ENCODE measurements at regions not wholly inside any gene's neighbourhood (a gene's known extent, or its start where the extent isn't known, plus 50 kb on each side); places are given as distances from the start of the nearest gene placed in this dataset.
"Not testable (repeated sequence)": the region's sequence is repeated elsewhere in the genome, so short reads cannot be mapped to it uniquely, and the experiment has no call there.

DNA sequence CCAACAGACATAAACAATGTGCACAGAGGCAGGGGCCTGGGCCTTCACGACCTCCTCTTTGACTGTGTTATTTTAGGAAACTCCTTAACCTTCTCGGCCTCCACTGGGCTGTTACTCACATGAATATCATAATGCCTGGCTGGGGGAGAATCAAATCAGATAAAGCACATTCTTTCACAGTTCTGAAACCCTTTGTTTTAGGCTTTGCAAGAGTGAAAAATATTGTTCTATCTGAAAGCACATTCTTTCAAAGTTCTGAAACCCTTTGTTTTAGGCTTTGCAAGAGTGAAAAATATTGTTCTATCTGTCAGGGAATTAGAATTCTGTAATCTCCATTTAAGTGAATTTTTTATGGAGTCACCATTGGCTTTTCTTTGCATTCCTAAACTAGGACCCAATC is 50.7 kb upstream of the SYNDIG1 start:
- no peak for DNase-seq (ENCODE audit: low read depth)

DNA sequence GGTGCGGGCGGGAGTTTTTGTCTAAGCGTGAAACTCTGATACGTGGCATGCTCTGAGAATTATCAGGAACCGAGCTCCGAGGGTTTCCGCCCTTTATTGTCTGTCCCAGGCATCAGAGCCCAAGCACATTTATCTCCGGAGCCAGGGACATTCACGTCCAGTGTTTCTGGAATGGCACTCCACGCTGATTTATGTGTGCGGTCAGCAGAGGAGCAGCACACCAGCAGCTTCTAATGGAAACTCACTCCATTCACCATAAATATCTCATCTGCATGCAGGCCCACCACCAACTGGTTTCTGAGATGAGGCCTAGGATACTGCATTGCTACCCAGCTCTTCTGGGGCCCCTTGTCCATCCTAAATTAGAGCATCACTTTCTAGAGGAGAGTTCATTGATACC is 51.9 kb upstream of the SYNDIG1 start:
- DNase-seq (ENCODE audit: low read depth): no peak

DNA sequence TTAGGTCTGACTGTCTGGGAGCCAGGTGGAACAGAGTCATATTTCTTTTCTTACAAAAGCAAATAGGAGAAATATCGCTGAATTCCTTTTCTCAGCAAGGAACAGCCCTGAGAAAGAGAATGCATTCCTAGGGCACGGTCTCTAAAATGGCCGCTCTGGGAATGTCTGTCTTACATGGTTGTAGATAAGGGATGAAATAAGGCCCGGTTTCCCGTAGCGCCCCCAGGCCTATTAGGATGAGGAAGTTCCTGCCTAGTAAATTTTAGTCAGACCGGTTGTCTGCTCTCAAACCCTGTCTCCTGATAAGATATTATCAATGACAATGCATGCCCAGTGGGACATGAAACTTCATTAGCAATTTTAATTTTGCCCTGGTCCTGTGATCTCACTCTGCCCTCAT is 54.0 kb upstream of the SYNDIG1 start:
- not testable (repeated sequence) for DNase-seq (ENCODE audit: low read depth)

DNA sequence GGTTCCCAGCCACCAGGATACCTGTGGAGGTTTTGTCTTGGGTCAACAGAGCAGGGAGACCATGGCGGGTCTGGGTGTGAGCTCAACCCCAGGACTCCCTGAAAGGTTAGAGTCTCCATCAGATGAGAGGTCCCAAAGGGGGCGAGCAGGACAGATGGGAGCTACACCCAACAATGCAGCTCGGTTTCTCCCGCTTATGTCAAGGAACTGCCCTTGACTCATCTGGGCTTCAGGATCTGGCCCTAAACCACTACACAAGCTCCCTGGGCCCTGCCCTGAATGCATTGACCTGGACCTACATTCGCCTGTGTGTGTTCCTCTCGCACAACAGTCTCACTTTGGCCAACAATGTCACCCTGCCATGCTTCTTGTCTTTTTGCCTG is 57.6 kb upstream of the SYNDIG1 start:
- DNase-seq (ENCODE audit: low read depth): no peak

DNA sequence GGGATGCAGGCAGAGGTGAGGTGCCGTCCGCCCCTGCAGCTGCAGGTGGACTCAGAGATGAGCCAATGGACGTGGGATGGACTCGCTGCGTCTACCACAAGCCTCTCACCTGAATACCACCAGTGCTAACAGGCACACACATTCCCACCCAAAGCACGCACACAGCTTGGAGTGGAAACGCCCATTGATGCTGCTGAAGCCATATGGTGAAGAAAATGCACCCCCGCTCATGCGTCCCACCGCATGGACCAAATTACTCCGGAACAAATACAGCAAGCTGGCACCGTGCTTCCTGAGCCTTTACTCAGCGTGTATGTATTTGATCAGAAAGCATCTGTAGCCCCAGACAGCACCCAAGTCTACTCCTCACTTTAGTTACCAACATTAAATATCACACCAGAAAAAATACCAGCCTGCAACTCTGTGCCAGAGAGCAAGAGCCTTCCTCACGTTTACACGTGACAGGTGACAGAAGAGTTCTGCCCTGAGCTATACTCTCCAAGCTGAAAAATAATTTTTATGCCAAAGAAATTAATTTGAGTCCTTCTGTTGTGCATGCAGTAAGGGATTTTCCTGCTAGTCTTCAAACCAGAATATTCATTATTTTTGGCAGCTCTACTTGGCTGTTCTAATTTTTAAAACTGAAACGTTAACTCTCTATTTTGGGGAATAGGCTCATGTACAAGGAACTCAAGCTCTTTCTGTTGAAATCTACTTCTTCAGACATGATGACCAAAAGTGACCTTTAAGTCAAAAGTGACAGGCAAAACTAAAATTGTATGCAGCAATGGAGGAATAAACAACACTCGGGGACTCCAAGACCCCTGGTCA is 58.2 kb upstream of the SYNDIG1 start:
- no peak for DNase-seq (ENCODE audit: low read depth)

DNA sequence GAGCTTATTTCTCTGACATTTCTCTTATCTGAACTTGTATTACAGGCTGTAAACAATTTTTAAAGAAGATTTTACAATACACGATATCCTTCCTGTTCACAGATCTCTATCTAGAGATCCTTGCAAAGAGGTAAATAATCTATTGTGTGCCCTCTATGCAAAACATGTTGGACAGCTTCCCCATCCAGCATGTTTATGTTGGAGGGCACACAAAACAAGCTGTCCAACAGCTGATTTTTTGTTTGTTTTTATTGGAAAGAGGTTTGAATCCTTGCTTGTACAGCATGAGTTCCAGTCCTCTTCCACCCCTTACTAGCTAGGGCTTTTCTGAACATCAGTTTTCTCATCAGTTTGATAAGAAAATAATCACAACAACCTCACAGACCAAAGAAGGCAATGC is 62.3 kb upstream of the SYNDIG1 start:
- DNase-seq (ENCODE audit: low read depth): no peak

DNA sequence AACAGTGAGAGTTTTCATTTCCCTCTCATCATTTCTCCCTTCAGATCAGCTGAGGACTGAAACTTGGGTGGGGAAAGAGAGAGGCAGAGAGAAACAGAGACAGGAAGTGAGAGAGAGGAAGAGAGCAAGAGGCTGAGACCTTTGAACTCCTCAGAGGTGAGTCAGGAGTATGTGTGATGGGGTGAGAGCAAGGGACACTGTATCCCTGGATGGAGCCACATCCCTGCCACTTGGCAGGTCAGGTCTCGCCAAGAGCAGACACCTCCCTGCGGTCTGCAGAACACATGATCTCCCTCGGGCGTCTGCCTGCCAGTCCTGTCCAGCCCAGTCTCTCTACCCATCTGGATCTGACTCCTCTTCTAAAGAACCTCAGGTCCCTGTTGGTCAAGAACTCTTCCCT is 62.7 kb upstream of the SYNDIG1 start:
- DNase-seq (ENCODE audit: low read depth): no peak

DNA sequence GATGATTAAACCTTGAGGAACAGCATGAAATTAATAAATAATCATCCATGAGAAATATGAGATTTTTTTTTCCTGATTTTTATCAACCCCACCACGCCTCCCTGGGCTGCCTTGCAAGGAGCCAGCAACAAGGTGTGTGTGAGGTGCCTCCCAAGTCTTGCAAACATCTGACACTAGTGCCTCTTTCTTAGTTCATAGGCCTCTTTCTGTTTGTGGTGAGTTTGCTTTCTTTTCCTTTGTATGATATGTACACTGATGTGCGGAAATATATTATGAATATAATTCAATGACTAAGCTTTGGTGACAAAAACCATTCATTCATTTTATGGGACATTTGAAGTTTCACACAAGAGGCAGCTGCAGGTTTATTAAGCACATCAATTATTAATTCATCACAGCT is 63.2 kb upstream of the SYNDIG1 start:
- no peak for DNase-seq (ENCODE audit: low read depth)

DNA sequence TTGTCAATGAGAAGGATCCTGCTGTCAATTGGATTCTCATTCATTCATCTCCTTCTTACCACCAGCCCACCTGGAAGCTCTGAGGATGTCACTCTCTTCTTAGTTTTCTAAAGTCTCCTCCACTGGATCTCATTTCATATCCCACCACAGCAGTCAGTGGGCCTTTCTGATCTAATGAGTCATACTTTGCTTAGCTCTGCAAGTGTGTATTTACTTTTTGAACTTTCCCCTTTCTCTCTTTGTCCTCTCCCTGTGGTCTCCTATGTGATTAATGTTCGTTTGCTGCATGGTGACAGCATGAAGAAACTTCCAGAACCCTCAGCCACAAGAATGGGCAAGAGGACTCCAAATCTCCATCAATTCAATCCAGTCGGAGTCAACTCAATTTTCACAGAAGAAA is 63.6 kb upstream of the SYNDIG1 start:
- no peak for DNase-seq (ENCODE audit: low read depth)

DNA sequence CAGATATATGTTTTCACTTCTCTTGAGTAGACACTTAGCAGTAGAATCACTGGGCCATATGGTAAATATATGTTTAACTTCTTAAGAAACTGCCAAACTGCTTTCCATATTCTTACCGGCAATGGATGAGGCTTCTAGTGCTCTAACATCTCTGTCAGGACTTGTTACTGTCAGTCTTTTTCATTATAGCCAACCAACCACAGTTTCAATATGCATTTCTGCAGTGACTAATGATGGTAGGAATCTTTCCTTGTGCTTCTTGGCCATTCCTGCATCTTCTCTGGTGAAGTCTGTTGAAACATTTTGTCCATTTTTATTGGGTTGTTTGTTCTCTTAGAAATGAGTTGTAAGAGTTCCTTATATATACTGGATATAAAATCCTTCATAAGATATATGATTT is 66.0 kb upstream of the SYNDIG1 start:
- DNase-seq (ENCODE audit: low read depth): no peak

DNA sequence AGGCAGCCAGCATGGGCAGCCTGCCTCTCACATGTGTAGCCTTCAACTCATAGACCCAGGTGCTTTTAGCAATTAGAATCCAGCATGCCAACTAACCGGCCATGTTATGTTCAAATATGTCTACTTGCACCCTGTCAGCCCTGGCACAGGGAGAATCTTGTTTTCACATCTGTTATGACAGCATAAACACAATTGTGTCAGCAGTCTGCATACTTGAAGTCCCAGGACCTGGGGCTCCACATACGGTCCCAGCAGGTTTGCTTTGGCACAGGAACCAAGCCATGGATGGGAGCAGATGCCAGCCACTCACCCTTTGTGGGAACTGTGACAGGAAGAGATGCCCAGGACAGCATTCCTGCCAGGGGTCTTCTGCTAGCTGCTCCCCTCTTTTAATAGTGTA is 67.2 kb upstream of the SYNDIG1 start:
- DNase-seq (ENCODE audit: low read depth): no peak

DNA sequence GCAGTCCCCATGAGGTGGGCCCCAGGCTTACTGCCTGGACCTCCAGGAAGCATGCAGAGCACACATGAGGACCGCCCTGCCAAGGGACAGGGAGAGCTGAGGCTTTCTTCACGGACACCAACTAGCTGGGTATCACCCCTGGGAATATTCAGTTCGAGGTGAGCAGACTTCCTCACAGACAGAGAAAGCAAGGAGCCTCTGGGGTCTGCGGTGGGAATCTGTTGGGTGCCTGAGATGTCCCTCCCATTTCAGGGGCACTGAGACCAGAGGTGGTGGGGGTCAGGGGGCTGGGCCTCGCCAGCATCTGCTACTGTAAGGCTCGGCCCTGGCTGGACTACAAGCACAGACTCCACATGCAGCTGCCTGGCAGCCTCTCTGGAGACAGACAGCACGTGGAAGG is 74.3 kb upstream of the SYNDIG1 start:
- DNase-seq (ENCODE audit: low read depth): no peak

DNA sequence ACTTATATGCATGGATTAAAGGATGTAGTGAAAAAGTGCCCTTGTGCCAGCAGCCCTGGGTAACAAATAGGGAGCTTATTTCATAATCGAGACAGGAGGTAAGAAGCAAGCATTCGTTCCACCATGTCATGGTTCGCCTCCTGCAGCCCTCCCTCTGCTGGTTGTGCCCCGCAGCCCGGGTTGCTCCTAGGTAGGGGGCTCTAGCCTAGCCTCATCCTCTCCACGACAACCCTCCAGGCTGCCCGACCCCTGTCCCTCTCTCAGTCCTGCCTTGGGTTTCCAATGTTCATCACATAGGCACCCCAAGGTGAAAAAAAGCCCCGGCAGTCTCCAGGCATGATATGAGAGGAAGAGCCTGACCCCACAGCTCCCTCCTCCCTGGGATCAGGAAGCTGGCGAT is 75.5 kb upstream of the SYNDIG1 start:
- no peak for DNase-seq (ENCODE audit: low read depth)

DNA sequence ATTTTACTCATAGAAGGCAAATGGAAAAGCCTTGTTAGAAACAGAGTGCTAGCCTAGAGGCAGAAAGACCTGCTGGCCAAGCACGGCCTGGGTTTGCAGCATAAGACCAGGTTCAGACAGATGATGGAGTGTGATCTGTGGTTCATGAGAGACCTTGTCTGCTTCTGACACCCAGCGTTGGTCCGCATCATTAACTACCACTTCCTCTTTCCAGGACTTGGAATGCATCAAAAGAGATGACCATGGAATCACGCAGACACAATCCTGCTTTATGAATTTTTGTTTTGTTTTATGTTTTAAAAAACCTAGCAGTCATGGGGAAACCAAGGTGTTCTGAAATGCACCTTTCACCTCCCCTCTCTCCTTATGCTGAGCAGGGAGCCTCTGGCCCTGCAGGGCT is 76.8 kb upstream of the SYNDIG1 start:
- DNase-seq (ENCODE audit: low read depth): no peak

DNA sequence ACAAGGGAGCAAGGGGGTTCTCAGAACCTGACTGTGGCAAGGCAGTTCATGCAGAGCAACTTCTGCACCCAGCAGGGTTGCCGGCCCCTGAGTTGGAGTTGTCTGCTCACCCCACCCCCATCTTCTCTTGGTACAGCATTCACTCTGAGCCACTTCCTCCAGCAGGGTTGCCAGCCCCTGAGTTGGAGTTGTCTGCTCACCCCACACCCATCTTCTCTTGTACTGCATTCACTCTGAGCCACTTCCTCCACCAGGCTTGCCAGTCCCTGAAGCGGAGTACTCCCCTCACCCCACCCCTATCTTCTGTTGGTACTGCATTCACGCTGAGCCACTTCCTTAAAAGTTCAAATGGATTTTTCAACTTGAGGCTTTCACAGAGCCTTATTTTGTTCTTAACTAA is 79.7 kb upstream of the SYNDIG1 start:
- DNase-seq (ENCODE audit: low read depth): peak; percentile 4

DNA sequence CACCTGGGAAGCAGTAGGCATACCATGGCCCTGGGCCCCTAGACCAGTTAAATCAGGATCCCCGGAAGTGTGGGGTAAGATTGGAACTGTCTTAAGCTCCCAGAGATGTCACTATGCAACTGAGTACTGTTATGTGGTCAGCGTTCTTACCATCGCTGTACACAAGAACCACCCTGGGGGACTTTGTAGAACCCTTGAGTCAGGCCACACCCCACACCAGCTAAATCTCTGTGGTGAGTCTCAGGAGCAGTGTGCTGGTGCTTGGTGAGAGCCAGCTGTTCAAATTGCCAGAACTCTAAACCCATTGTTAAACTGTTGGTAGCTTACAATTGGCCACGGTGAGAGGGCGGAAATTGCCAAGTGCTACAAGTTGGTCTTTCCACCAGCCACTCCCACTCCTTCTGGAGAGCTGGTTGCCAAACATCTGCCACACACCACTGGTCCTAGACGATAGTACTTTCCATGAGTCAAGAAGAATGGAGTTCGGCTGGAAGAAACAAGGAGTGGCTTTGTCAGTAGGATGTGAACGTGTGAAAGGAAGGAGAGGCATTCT is 80.5 kb upstream of the SYNDIG1 start:
- no peak for DNase-seq (ENCODE audit: low read depth)

DNA sequence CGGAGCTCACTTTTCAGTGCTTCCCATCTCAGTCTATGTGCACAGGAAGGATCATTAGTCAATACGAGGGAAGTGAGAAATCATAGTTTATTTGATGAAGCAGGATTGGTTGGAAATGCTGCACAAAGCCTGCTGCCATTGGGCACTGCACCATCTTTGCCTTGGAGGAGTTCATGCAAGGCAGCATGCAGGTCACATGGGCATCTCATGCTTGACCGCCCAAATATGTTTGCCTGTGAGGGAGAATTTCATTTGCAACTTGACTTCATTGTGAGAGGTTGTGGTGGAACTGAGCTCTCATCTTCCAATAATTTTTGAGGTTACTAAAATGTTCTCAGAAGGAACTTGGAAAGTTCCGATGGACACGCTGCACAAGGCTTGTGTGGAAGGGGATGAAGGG is 83.9 kb upstream of the SYNDIG1 start:
- DNase-seq (ENCODE audit: low read depth): no peak

DNA sequence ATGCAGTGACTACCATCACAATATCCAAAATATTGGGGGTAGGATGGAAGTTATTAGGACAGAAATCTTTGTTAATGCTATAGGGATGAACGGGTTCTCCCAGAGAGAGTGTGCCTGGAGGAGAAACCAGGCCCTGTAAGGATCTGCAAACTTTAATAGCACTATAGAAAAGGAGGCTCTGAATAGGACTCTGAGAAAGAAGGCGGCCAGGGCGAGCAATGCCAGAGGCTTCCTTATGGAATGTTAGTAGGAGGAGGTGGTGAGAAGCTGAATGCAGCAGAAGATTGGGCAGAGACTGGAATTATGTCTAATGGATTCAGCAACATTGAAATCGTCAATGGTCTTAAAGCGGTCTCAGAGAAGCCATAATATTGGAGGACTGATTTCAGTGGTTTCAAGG is 84.6 kb upstream of the SYNDIG1 start:
- no peak for DNase-seq (ENCODE audit: low read depth)

DNA sequence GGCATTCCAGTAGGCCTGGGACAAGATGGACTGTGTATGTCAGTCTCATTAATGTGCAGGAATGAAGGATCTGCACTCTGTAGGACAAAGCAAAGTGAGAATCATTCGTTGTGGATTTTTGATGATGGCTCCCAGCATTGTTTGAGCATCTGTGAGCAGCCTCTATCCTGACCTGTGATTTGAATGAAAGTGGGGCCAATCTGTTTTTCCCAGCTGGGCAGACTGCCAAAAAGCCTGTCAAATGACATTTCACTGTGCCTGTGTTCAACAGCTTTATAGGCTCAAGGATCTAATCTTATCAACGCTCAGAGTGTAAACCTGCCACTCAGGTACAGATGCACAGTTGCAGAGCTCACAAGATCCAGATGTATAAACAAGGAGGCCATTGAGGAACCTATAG is 86.7 kb upstream of the SYNDIG1 start:
- DNase-seq (ENCODE audit: low read depth): no peak

DNA sequence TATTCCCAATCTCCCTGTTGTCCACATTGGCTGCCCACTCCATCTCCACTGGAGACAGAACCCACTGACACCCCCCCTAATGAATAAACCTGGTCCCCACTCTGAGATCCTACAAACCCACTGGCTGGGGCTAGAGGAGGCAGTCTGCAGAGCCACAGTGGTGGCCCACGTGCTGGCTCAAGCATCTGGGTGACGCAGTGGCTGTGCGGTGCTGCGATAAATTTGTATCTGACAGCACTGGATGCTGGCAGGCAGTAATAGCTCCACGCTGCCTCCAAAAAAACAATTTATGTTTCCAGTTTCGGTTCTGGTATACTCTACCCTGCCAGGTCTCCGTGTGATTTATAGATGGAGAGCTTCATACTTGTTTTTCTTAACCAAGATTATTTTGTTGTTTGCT is 87.1 kb upstream of the SYNDIG1 start:
- no peak for DNase-seq (ENCODE audit: low read depth)

DNA sequence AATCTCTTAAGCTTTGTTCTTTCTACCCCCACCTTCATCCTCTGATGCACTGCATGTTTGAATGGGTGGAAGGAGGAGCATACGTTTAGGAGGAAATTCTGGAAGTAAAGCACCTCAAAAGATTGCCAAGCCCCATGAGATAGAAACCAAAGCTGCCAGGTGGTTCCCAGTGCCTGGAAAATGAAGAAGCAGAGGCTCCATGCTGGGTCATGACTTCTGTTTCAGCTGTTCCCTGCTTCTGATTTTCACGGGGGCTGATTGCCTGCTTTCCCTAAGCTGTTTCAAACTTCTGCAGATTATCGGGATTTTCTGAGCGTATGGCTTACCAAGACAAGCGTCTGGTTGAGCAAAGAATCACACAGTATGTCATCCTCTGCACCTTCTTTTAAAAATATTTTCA is 87.5 kb upstream of the SYNDIG1 start:
- DNase-seq (ENCODE audit: low read depth): no peak

DNA sequence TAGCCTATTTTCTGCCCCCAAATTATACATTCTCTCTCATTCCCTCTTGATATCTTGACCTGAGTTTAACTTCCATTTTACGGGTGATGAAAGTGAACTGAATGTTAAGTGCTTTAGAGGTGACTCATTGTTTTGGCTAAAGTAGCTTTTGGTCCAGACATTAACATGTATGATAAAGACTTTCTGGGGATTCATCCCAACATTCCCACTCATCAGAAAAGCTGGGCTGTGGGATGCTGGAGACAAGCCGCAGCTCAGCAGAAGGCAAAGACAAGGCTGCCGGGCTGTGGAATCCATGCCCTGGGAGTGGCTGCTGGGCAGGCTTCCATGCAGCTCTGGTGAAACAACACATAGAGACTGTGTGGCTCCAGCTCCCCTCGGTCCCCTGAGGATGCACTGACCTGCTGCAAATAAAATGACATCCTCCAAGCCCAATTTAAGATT is 89.9 kb upstream of the SYNDIG1 start:
- no peak for DNase-seq (ENCODE audit: low read depth)

DNA sequence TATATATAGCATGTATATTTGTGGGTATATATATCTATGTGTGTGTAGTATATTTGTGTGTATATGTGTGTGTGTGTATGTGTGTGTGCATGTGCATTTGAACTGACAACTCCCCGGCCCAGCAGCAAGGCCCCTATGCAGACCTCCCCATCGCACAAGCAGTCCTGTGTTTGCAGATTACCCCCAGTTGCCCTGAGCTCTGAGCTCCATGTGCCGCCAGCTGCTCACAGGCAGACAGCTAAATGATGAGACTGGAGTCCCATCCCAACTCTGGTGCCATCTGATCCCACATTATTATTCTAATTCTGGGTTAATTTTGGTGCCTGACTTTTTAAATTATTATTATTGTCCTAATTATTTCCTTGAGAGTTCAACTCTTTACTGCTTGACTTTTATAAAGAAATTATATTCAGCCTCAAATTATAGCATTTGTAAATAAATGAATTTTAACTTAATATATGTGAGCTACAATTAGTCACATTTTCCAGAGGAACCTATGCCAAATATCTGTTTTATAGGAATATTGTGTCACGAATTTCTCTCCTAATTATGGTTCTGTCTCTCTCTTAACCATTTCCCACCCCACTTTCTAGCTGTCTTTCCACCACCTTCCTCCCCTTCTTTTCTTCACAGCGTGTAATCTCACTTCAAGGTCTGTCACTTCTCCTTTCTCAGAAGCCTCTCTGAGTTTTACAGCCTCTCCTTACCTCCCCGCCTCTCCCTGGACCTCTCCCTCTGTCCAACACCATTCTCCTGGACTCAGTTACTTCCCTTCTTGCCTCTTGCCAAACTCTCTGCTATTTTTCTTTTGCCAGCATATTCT is 90.6 kb upstream of the SYNDIG1 start:
- DNase-seq (ENCODE audit: low read depth): no peak
